ENCODE measurements at regions not wholly inside any gene's neighbourhood (a gene's known extent, or its start where the extent isn't known, plus 50 kb on each side); places are given as distances from the start of the nearest gene placed in this dataset.

DNA sequence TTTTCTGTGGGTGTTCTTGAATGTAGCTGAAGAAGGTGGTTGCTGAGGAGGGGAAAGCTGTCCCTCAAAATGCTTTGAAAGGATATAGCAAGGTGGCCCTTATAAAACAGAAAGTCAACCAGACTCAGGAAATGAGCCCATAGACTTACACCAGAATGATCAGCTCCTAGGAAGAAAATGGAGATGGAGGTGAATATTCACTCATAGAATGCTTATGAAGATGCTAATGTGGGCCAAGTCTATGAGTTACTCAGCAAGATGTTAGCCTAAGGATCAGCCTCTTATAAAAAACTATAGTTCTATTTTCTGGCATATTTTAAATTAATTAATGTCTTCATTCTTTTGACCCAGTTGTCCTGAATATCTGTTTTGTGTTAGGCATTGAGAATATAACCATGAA lies 1054.0 kb downstream of the AGBL1 start:
- no peak for DNase-seq

DNA sequence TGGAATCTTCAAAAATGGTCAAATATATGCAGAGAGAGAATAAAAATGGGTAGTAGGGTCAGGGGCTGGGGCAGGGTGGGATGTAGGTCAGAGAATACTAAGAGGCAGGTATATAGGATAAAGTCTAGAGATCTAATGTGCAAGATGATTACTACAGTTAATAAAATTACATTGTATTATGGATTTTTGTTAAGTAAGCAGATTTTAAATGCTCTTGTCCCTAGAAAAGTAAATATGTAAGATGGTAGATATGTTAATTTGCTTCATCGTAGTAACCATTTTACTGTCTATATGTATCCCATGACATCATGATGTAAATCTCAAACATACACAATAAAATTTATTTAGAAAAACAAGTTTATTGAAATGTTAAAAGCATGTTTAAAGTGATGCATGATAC lies 1051.4 kb downstream of the AGBL1 start:
- DNase-seq: no peak

- no peak for DNase-seq
Observed at GRCh38 chr15:87129916-87130315, 1050.2 kb downstream of the AGBL1 start.

- peak in 1 of 2 experiments; percentile 14 for DNase-seq
Observed at GRCh38 chr15:87123676-87124382, 1044.2 kb downstream of the AGBL1 start.

DNA sequence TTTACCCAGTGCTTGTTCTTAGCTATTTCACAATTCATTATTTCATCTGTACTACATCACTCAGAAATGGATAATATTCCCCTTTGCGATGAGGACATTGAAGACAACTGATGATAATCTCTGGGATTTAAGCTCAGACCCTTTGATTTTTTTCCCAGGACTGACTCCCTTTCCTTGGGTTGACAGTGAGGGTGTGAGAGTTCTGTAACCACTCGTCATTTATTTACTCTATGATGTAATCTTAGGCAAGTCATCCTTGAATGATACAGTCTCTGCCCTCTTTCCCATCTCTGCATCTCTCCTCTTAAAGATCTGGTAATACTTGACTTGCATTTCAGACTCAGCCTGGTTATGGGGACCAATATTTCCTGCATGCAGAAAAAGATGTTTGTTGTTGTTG lies 1041.7 kb downstream of the AGBL1 start:
- DNase-seq: no peak

- no peak for DNase-seq
Observed at GRCh38 chr15:87120555-87120954, 1040.9 kb downstream of the AGBL1 start.

- DNase-seq: peak in 1 of 2 experiments; percentile 13
Observed at GRCh38 chr15:87118846-87119245, 1039.2 kb downstream of the AGBL1 start.

- peak in 1 of 2 experiments; percentile 32 for DNase-seq
Observed at GRCh38 chr15:87118435-87118834, 1038.8 kb downstream of the AGBL1 start.

- no peak for DNase-seq
Observed at GRCh38 chr15:87115795-87116194, 1036.1 kb downstream of the AGBL1 start.

GRCh38 chr15:87099916-87100315 lies 1020.2 kb downstream of the AGBL1 start:
- no peak for DNase-seq

DNA sequence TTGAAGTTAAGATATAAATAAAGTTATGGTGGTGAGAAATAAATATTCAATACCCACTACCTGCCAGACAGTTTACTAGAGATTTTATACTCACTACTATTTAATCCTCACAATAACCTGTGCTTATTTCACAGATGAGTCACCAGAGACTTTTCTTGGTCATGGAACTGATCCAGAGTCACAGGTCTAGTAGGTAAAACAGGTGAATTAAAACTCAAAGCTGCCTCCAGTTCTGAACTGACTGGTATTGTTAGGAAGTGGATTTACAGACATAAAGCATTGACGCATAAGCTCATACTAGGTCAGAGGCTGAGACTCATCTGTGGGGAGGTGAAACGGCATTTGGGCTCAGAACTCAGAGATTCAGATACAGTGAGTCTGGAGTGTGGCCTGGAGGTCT lies 1009.9 kb downstream of the AGBL1 start:
- DNase-seq: no peak

DNA sequence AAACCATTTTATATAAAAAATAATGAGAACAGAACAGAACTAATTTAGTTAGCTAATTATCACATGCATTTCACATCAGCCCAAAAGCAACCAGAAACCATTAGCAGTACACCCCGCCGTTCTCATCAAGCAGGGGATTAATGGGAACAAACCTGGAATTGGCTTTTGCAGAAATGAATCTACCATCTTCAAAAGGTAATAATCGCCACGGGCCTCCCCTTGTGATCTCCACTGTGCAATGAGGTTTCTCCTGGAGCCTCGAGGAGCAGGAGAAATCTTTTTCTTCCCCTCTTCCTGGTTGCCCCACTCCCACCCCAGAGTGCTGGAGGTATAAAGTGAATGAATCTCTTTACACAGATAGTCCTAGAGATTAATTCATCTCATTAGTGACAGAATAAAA lies 1003.5 kb downstream of the AGBL1 start:
- DNase-seq: no peak

DNA sequence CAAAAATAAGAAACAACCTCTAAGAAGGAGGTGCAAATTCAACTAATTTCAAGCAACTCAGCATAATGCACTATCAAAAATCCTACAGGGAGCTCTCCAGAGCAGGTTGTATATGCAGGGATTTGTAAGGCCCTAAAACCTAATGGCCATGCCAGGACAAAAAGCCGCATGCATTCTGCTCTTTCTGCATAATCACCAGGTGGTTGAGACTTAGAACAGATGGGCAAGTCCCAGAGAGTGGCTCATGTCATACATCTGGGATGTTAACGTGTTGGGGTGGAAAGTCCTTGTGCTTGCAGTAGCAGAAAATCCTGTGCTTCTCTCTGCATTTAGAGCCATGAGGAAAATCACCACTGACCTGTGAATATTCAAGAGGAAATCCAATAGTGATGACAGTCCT lies 1002.9 kb downstream of the AGBL1 start:
- DNase-seq: no peak

DNA sequence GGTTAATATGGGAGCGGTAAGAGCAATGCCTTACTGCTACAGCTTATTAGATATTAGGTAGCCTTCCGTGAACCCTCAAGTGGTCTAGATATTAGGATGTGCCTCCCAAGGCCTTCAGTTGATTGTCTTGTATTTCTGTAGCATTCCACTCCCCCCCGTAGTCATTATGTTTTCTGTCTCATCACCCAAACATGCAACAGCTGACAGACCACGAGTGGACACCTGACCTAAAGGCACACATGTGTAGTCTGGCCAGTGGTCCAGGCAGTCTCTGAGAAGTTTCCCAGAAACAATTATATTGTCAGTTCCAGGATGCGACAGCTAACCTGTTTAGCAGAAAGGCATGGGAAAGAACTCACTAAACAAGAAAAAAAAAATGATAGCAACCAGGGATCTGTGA lies 1000.9 kb downstream of the AGBL1 start:
- no peak for DNase-seq

Data from NCI-H446 (cell line).